ENCODE measurements at regions not wholly inside any gene's neighbourhood (a gene's known extent, or its start where the extent isn't known, plus 50 kb on each side); places are given as distances from the start of the nearest gene placed in this dataset.

DNA sequence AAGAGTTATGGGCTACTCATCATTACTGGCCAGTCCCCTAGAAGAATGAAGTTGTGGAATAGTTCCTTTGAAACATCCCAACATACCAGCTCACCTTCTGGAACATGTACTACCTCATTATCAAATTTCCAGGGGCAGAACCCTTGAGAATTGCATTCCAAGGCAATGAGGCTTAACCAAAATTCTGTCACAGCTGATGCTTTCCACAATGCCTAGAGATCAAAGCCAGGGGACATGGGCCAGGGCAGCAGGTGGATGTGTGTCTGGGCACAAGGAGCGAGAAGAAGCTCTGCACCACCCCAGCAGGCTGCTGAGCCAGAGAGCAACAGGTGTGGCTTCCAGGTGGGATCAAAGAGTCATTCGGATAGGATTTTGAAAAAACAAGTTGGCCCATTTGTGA lies 362.1 kb downstream of the EFNB2 start:
- no peak for DNase-seq (ENCODE audit: low read depth in 2 of 2)
- TF ChIP-seq, protein P1, sequence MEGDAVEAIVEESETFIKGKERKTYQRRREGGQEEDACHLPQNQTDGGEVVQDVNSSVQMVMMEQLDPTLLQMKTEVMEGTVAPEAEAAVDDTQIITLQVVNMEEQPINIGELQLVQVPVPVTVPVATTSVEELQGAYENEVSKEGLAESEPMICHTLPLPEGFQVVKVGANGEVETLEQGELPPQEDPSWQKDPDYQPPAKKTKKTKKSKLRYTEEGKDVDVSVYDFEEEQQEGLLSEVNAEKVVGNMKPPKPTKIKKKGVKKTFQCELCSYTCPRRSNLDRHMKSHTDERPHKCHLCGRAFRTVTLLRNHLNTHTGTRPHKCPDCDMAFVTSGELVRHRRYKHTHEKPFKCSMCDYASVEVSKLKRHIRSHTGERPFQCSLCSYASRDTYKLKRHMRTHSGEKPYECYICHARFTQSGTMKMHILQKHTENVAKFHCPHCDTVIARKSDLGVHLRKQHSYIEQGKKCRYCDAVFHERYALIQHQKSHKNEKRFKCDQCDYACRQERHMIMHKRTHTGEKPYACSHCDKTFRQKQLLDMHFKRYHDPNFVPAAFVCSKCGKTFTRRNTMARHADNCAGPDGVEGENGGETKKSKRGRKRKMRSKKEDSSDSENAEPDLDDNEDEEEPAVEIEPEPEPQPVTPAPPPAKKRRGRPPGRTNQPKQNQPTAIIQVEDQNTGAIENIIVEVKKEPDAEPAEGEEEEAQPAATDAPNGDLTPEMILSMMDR (IDR thresholded peaks at IDR 0.05; ENCODE audit: low read depth, low read length): no peak
- H3K4me3 ChIP-seq (replicated peaks in 1 of 2; ENCODE audit: low read depth in 2 of 2, low read length in 2 of 2): no peak overlapping the region

DNA sequence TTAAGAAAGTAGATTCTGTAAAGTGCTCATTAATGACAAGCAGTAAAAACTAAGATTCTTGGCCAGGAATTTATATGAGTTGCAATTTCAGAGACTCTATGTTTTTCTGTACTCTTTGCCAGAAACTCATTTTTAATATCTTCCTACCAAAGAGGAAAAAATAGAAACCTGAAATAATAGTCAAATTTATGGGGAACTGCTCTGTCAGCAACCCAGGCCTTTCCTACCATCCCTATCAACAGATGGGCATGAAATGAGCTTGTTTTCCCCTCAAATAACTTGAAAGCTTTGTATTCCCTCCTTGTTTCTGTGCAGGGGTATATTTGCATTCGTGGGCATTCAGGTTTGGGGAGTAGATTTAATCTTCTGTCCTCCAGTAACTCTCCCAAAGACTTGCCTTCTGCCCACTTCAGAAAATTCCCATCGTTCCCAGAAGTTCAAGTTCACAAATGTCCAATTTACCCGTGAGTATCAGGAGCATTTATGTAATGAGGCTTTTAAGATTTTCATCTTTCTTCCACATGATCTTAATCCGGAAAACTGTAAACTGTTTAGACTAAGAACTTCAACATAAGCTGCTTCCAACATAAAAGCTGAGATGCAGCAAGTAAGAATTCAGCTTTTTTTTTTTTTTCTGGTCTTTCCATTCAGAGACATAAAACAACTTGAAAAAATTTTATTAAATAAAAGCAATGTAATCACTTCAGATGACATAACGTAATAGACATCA lies 363.1 kb downstream of the EFNB2 start:
- TF ChIP-seq, protein P1 (IDR thresholded peaks at IDR 0.05; ENCODE audit: low read depth, low read length): no peak
- no peak for DNase-seq (ENCODE audit: low read depth in 2 of 2)
- no peak overlapping the region for H3K4me3 ChIP-seq (replicated peaks in 1 of 2; ENCODE audit: low read depth in 2 of 2, low read length in 2 of 2)

DNA sequence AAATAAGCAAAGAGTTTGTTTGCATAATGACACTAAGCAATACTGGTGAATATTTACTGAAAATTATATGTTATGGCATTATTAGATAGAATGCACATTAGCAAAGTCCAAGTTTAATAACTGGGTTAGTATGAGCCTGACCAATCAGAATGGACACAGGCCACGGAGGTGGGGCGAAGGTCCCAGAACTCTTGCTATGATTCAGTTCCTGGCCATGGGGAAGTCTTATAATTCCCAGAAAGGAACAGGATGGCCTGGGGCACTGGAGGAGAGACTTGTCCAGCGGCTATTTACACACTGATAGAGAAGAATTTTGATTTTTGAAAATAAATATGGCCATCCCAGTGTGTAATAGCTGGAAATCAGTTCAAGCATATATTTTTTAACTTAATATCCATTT lies 372.0 kb downstream of the EFNB2 start:
- TF ChIP-seq, protein P1 (IDR thresholded peaks at IDR 0.05; ENCODE audit: low read depth, low read length): no peak
- DNase-seq (ENCODE audit: low read depth in 2 of 2): no peak

DNA sequence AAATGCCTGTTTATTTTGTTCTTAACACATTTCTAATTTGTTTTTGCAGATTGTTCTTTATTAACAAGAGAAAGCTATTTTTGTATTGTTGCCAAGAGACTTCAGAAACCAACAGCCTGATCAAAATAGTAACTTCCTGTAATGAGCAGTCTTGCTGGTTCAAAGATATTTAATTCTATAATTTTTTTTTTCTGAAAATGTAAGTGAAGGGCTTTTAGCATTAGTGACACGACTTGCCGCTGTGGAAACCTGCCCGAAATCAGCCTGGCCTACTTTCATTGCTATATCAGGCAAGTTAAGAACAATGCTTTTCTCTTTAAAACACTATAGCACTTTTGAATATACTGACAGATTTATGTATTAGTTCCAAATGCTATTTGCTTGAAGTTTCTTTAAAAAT lies 374.3 kb downstream of the EFNB2 start:
- TF ChIP-seq, protein P1 (IDR thresholded peaks at IDR 0.05; ENCODE audit: low read depth, low read length): no peak
- H3K4me3 ChIP-seq (replicated peaks in 1 of 2; ENCODE audit: low read depth in 2 of 2, low read length in 2 of 2): no peak overlapping the region
- DNase-seq (ENCODE audit: low read depth in 2 of 2): peak in 1 of 2 donors; percentile 23

More for the DNA sequence above, 372.0 kb downstream of the EFNB2 start:
- no peak overlapping the region for H3K4me3 ChIP-seq (replicated peaks in 1 of 2; ENCODE audit: low read depth in 2 of 2, low read length in 2 of 2)

DNA sequence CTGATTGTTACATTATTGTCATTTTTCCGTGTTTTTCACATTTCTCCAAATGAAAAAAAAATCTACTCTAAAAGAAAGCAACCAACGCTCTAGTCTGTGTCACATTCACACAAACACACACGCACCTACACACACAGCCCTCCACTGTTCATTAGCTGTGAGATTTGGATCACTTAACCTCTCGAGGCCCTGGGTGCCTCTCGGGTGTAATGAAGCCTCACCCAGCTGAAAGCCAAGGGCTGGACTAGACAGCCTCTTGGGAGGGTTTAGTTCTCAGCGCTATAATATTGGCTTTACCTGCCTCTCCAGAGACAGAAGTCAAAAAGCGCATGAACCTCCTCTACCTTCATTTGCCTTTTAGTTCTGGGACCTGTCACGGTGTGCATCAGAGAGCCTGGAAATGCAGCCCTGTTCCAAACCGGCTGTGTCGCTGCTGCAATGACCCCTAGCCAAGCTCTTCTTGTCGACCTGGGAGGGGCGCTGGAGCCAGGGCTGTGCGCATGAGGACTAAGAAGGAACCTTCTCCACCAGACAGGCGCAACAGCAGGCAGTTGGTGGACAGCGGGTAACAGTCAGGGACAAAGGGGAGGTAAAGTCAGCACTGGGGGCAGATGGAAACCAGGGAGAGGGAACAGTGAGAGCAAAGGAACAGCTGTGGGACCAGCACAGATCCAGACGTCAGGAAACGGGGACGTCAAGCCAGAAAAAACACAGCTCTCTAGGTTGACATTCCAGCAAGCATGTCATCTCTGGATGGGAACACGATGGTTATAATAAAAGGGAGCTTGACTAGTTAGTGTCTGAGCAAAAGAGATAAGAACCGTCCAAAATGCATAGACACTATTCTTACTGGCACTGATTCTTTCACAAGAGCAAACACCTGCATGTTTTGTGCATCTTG lies 375.9 kb downstream of the EFNB2 start:
- H3K4me3 ChIP-seq (replicated peaks in 1 of 2; ENCODE audit: low read depth in 2 of 2, low read length in 2 of 2): no peak overlapping the region
- no peak for DNase-seq (ENCODE audit: low read depth in 2 of 2)
- TF ChIP-seq, protein P1 (IDR thresholded peaks at IDR 0.05; ENCODE audit: low read depth, low read length): no peak

DNA sequence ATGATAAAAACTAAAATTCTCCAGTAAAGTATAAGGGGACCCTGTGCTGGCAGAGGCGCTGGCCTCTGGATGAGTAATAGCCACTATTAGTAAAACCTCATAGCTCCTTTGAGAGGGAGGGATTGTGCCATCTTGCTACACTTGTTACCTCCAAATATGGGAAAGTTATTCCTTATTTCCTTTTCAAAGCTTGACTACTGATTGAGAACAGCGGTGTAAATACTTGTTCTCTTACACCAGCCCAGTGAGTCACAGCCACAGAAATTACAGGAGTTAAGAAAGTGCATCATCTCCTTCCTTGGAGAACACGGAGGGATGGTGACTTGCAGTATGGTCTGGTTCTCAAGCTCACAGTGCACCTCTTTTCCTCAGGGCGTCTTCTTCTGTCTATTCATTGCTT lies 379.0 kb downstream of the EFNB2 start:
- TF ChIP-seq, protein P1 (IDR thresholded peaks at IDR 0.05; ENCODE audit: low read depth, low read length): no peak
- DNase-seq (ENCODE audit: low read depth in 2 of 2): peak; percentile 86 to 99
- H3K4me3 ChIP-seq (replicated peaks in 1 of 2; ENCODE audit: low read depth in 2 of 2, low read length in 2 of 2): no peak overlapping the region
